ENCODE measurements at regions not wholly inside any gene's neighbourhood (a gene's known extent, or its start where the extent isn't known, plus 50 kb on each side); places are given as distances from the start of the nearest gene placed in this dataset.

- Histone ChIP-seq H3K9me3 (ENCODE audit: control insufficient read depth, insufficient read depth, low read length) (no peaks in the 10 kb centered on the region), H3K4me1 (ENCODE audit: control insufficient read depth, insufficient read depth, low read length) (no peaks in the 10 kb centered on the region), H3K9ac (ENCODE audit: low read depth, low read length) (no peak overlapping the region), H3K27me3 (ENCODE audit: control insufficient read depth, insufficient read depth, low read length) (no peaks in the 10 kb centered on the region), H3K36me3 (ENCODE audit: control insufficient read depth, insufficient read depth, low read length) (no peaks in the 10 kb centered on the region), H3K4me3 (ENCODE audit: low read depth, low read length) (no peak overlapping the region)
Measured at GRCh38 chr7:45988405-45989057, 67.5 kb upstream of the IGFBP3 start.

DNA sequence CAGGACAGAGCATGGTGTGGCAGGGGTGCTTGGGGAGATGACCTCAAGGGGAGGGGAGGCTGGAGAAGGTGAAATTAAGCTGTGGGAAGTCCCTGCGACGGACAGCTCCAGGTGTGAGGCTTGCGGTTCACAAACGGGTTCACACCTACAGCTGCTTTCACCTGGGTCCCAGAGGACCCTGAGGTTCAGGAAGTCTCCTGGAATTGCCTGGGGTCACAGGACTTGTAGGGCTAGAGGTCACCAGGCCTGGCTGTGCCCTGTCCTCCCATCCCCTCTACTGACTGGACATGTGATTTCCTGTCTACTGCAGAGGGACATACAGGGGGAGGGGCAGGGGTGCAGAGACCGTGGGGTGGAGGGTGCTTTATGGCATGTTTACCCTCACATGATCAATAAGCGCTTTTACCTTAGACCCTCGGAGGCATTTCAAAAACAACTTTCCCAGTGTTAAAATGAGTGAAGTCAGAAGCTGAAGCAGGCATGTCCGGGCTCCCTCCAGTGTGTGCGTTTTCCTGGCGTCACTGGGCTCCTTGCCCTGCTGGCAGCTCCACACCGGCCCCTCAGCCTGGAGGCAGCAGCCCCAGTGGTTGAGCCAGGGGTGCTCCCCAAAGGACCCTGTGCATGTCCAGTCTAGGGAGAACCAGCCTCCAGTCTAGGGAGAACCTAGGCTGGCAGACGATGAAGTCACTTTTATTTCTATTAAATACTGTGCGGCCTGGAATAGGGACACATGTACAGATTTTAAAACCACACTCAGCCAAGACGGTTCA lies 66.6 kb upstream of the IGFBP3 start:
- Histone ChIP-seq H3K4me1 (ENCODE audit: control insufficient read depth, insufficient read depth, low read length) (no peaks in the 10 kb centered on the region), H3K9me3 (ENCODE audit: control insufficient read depth, insufficient read depth, low read length) (no peaks in the 10 kb centered on the region), H3K36me3 (ENCODE audit: control insufficient read depth, insufficient read depth, low read length) (no peaks in the 10 kb centered on the region)

GRCh38 chr7:45986355-45987298 lies 65.6 kb upstream of the IGFBP3 start:
- Histone ChIP-seq H3K9me3 (ENCODE audit: control insufficient read depth, insufficient read depth, low read length) (no peaks in the 10 kb centered on the region), H3K4me3 (ENCODE audit: low read depth, low read length) (no peak overlapping the region), H3K9ac (ENCODE audit: low read depth, low read length) (no peak overlapping the region), H3K4me1 (ENCODE audit: control insufficient read depth, insufficient read depth, low read length) (no peaks in the 10 kb centered on the region), H3K27me3 (ENCODE audit: control insufficient read depth, insufficient read depth, low read length) (no peaks in the 10 kb centered on the region), H3K36me3 (ENCODE audit: control insufficient read depth, insufficient read depth, low read length) (no peaks in the 10 kb centered on the region)

More for the DNA sequence above, 66.6 kb upstream of the IGFBP3 start:
- Histone ChIP-seq H3K4me3 (ENCODE audit: low read depth, low read length) (no peak overlapping the region), H3K27me3 (ENCODE audit: control insufficient read depth, insufficient read depth, low read length) (no peaks in the 10 kb centered on the region), H3K9ac (ENCODE audit: low read depth, low read length) (no peak overlapping the region)

- Histone ChIP-seq H3K9me3 (ENCODE audit: control insufficient read depth, insufficient read depth, low read length) (no peaks in the 10 kb centered on the region), H3K36me3 (ENCODE audit: control insufficient read depth, insufficient read depth, low read length) (no peaks in the 10 kb centered on the region), H3K4me1 (ENCODE audit: control insufficient read depth, insufficient read depth, low read length) (no peaks in the 10 kb centered on the region), H3K27me3 (ENCODE audit: control insufficient read depth, insufficient read depth, low read length) (no peaks in the 10 kb centered on the region), H3K9ac (ENCODE audit: low read depth, low read length) (no peak overlapping the region), H3K4me3 (ENCODE audit: low read depth, low read length) (no peak overlapping the region)
Measured at GRCh38 chr7:45985902-45986301, 64.8 kb upstream of the IGFBP3 start.

- Histone ChIP-seq H3K27me3 (ENCODE audit: control insufficient read depth, insufficient read depth, low read length) (no peaks in the 10 kb centered on the region), H3K4me3 (ENCODE audit: low read depth, low read length) (no peak overlapping the region), H3K36me3 (ENCODE audit: control insufficient read depth, insufficient read depth, low read length) (no peaks in the 10 kb centered on the region), H3K9ac (ENCODE audit: low read depth, low read length) (no peak overlapping the region), H3K9me3 (ENCODE audit: control insufficient read depth, insufficient read depth, low read length) (no peaks in the 10 kb centered on the region), H3K4me1 (ENCODE audit: control insufficient read depth, insufficient read depth, low read length) (no peaks in the 10 kb centered on the region)
Measured at GRCh38 chr7:45984386-45985295, 63.6 kb upstream of the IGFBP3 start.

- H3K4me3 ChIP-seq (ENCODE audit: low read depth, low read length): no peak overlapping the region
Measured at GRCh38 chr7:45983720-45984255, 62.7 kb upstream of the IGFBP3 start.

DNA sequence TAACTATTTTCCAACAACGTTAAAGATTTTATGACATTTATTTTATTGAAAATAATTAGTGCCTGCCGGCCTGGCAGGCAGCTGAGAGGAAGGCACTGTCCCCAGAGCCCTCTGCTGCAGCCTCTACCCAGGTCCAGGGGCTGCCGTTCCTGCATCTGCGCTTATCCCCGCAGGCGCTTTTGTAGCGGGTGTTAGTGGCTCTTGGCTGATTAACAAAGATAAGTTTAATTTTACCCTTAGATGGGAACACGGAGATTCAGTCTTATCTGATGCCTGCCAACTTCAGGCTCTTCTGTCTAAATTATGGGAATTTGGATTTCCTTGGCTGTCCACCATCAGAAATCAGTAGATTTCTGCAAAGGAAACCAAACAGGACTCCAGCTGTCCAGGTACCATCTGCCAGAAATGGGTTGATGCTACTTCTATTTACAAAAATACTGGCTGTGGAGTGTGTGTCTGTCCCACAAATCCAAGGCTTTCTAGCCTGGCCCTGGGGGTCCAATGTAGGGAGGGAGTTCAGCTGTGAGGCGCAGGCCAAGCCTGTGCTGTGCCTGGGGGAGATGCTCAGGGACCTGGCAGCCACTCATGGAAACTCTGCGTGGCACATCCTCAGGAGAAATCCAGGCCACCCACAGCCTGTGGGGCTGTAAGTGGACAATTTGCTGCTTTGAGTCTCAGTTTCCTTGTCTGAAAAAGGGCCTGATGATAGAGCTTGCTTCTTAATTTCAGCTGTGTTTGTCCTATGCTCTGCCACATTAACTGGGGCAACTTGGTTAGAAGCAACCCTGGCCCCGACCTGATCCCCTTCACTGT lies 62.0 kb upstream of the IGFBP3 start:
- no peak overlapping the region for H3K4me3 ChIP-seq (ENCODE audit: low read depth, low read length)
- no peaks in the 10 kb centered on the region for H3K9me3 ChIP-seq (ENCODE audit: control insufficient read depth, insufficient read depth, low read length)
- H3K27me3 ChIP-seq (ENCODE audit: control insufficient read depth, insufficient read depth, low read length): no peaks in the 10 kb centered on the region
- H3K9ac ChIP-seq (ENCODE audit: low read depth, low read length): no peak overlapping the region
- no peaks in the 10 kb centered on the region for H3K36me3 ChIP-seq (ENCODE audit: control insufficient read depth, insufficient read depth, low read length)
- H3K4me1 ChIP-seq (ENCODE audit: control insufficient read depth, insufficient read depth, low read length): peaks cover 3% of the 10 kb centered on the region

More at GRCh38 chr7:45983720-45984255, 62.7 kb upstream of the IGFBP3 start:
- Histone ChIP-seq H3K27me3 (ENCODE audit: control insufficient read depth, insufficient read depth, low read length) (no peaks in the 10 kb centered on the region), H3K9me3 (ENCODE audit: control insufficient read depth, insufficient read depth, low read length) (no peaks in the 10 kb centered on the region), H3K4me1 (ENCODE audit: control insufficient read depth, insufficient read depth, low read length) (no peaks in the 10 kb centered on the region), H3K9ac (ENCODE audit: low read depth, low read length) (no peak overlapping the region), H3K36me3 (ENCODE audit: control insufficient read depth, insufficient read depth, low read length) (no peaks in the 10 kb centered on the region)

- Histone ChIP-seq H3K9ac (ENCODE audit: low read depth, low read length) (no peak overlapping the region), H3K27me3 (ENCODE audit: control insufficient read depth, insufficient read depth, low read length) (no peaks in the 10 kb centered on the region), H3K4me3 (ENCODE audit: low read depth, low read length) (no peak overlapping the region), H3K4me1 (ENCODE audit: control insufficient read depth, insufficient read depth, low read length) (peaks cover 6% of the 10 kb centered on the region), H3K36me3 (ENCODE audit: control insufficient read depth, insufficient read depth, low read length) (no peaks in the 10 kb centered on the region), H3K9me3 (ENCODE audit: control insufficient read depth, insufficient read depth, low read length) (no peaks in the 10 kb centered on the region)
Measured at GRCh38 chr7:45982132-45982531, 61.1 kb upstream of the IGFBP3 start.

DNA sequence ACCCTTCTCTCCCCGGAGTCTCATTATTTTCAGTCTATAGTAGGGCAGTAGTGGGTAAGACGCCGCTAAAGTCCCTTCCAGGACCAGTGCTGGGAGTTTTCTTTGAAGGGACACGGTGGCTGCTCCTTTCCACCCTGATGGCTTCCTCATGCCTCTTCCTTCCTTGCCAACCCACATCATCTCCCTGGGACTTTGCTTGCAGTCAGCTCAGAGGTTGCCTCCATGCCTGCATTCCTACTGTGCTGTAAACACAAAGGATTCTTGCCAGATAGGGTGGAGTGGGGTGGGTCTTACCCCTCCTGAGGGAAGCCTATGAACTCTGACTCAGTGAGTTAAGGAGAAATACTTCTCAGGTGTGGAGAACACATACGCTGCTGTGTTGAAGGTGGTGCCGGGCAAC lies 59.9 kb upstream of the IGFBP3 start:
- H3K9ac ChIP-seq (ENCODE audit: low read depth, low read length): no peak overlapping the region
- H3K9me3 ChIP-seq (ENCODE audit: control insufficient read depth, insufficient read depth, low read length): no peaks in the 10 kb centered on the region
- H3K36me3 ChIP-seq (ENCODE audit: control insufficient read depth, insufficient read depth, low read length): no peaks in the 10 kb centered on the region
- peaks cover 6% of the 10 kb centered on the region for H3K4me1 ChIP-seq (ENCODE audit: control insufficient read depth, insufficient read depth, low read length)
- H3K27me3 ChIP-seq (ENCODE audit: control insufficient read depth, insufficient read depth, low read length): no peaks in the 10 kb centered on the region
- no peak overlapping the region for H3K4me3 ChIP-seq (ENCODE audit: low read depth, low read length)

- H3K27me3 ChIP-seq (ENCODE audit: control insufficient read depth, insufficient read depth, low read length): no peaks in the 10 kb centered on the region
- no peak overlapping the region for H3K4me3 ChIP-seq (ENCODE audit: low read depth, low read length)
- no peak overlapping the region for H3K9ac ChIP-seq (ENCODE audit: low read depth, low read length)
- peaks cover 6% of the 10 kb centered on the region for H3K4me1 ChIP-seq (ENCODE audit: control insufficient read depth, insufficient read depth, low read length)
- no peaks in the 10 kb centered on the region for H3K36me3 ChIP-seq (ENCODE audit: control insufficient read depth, insufficient read depth, low read length)
- no peaks in the 10 kb centered on the region for H3K9me3 ChIP-seq (ENCODE audit: control insufficient read depth, insufficient read depth, low read length)
Measured at GRCh38 chr7:45980181-45980905, 59.3 kb upstream of the IGFBP3 start.
